ENCODE measurements at regions not wholly inside any gene's neighbourhood (a gene's known extent, or its start where the extent isn't known, plus 50 kb on each side); places are given as distances from the start of the nearest gene placed in this dataset.
"Not testable (repeated sequence)": the region's sequence is repeated elsewhere in the genome, so short reads cannot be mapped to it uniquely, and the experiment has no call there.

DNA sequence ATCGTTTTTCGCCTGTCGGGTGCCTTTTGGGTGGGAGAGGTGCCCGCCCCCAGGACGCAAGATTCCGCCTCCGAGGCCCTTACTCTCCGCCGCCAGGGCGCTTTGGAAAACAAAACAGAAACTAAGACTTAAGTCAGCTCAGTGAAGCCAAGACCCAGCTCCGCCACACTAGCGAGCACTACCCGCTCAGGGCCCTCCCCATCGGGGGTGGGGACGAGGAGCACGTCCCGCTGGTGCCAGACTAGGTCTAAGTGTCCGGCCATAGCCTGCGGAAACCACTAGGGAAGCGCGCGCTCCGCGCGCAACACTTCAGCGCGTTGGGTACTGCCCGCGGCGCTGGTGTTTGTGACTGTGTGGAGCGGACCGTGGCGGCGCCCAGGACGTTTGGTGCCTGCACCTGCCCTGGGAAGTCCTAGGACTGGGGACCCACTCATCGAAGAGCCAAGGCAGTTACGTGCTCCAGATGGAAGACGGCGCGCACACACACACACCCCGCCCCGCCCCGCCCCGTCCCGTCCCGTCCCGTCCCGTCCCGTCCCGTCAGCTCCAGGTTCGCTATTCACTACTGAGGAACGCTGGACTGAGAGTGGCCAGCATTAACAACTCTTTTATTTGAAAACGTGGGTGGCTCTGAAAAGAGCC is 57.6 kb upstream of the BOLA1 start:
- DNase-seq = not testable (repeated sequence)

DNA sequence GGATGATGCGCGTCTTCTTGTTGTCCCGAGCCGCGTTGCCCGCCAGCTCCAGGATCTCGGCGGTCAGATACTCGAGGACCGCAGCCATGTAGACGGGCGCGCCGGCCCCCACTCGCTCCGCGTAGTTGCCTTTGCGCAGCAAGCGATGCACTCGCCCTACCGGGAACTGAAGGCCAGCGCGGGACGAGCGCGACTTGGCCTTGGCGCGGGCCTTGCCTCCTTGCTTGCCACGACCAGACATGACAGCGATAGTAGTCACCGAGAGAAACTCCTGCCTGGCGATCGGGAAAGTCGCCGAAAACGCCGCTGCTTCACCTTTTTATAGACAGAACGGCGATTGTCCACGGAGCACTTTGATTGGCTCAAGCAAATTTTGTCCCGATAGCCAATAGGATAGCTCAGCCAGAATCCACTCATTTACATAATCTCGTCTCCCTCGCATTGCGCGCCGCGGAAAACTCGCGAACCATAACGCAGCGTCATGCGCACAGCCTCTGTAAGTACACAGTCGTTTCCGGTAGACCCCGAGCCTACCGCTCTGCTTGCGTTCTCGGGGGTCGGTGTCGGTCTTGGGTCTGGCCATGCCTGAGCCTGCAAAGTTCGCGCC is 56.8 kb upstream of the BOLA1 start:
- not testable (repeated sequence) for DNase-seq

DNA sequence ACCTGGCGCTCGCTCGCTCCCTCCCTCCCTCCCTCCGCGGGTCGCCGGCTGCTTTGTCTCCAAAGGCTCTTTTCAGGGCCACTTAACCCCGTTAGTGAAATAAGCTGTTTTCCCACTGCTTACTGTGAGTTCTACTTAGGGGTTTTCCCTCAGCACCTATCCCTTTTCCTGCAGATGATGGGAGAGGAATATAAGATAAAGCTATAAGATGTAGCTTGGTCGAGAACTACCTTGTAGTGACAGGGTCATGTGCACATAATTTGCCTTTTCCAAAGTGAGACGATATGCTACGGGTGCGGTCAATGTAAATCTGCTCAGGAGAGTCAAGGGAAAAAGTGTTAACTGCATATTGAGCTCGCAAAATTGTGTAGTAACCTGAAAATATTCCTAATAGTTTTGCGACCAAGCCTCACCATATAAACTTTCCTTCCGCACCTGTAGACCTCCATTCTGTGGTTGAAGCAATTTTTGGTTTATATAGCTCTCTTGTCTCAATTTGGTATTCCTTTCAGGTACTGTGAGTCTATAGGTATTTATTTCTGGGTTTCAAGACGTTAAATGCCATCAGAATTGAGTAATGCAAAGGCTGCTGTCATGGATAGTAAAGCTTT is 55.8 kb upstream of the BOLA1 start:
- DNase-seq = peak; percentile 7

DNA sequence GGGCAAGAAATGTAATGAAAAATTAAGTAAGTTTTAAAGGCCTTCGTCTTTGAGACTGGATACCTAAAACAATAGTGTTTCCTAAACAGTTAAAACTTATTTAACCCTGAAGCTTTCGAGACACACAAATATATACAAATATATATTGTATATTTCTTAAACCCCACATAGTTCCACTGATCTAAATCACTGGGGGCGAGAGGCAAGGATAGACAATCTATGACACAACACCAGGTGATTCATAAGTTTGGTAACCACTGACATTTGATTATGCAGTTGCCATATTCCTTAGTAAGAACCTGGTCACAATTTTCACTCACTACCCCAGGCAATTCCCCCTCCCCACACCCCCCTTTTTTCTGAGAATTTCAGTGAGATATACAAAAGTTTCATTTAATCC is 55.3 kb upstream of the BOLA1 start:
- DNase-seq = peak; percentile 78

DNA sequence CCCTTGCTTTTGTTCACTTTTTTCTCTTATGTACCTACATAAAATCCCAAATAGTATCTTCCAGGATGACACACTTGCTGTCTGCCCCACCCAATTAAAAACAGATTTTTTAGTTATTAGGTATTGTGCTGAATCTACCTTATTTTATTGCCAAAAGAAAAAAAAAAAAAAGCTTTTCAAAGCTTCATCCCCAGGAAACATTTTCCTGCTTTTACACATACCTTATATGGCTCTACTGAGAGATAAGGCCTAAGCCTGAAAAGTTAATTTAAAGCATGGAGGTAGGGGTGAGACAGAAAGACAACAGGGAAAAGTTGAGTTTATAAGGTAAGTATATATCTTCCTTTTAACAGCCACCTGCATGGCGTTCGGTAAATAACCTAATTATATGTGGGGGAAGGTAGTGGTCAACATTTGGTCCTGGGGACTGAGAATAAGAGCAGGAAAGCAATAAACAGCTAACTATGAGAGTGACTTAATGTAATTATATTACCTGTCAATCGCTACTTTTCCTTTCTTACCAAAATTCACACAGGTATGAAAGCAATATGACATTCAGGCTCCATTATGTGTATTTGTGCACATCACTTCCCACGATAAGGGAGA is 54.6 kb upstream of the BOLA1 start:
- peak; percentile 0 for DNase-seq

DNA sequence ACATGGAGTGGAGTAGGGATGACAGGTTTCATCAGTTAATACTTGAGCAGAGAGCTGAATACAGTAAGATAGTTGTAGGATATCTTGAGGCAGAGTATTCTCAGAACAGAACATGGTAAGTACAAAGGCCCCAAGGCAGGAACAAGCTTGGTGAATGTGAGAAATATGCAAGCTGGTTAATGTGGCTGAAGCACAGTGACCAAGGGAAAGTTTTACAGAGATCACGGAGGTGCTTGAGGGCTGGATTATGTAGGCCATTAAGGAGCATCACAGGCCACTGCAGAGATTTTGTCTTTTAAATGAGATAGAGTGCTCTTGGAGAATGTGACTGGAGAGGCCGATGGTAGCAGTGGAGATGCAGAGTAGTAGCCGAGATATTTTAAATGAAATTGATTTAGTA is 54.0 kb upstream of the BOLA1 start:
- DNase-seq = peak; percentile 16

DNA sequence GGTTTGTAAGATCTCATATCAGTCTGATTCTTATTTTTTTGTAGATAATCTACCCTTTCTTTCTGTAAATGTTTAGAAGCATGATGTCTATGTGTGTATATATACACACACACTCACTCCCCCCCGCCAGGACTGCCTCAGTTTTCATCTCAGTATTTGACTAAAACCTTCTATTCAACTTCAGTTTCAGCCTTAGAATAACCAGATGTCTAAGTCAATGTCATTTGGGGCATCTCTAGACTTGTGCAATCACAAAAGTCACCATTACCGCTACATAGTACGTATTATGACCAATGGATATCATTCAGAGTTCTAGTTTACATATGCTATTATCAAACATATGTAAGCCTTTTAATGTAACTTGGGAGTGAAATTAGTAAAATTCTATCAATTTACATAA is 53.3 kb upstream of the BOLA1 start:
- no peak for DNase-seq

DNA sequence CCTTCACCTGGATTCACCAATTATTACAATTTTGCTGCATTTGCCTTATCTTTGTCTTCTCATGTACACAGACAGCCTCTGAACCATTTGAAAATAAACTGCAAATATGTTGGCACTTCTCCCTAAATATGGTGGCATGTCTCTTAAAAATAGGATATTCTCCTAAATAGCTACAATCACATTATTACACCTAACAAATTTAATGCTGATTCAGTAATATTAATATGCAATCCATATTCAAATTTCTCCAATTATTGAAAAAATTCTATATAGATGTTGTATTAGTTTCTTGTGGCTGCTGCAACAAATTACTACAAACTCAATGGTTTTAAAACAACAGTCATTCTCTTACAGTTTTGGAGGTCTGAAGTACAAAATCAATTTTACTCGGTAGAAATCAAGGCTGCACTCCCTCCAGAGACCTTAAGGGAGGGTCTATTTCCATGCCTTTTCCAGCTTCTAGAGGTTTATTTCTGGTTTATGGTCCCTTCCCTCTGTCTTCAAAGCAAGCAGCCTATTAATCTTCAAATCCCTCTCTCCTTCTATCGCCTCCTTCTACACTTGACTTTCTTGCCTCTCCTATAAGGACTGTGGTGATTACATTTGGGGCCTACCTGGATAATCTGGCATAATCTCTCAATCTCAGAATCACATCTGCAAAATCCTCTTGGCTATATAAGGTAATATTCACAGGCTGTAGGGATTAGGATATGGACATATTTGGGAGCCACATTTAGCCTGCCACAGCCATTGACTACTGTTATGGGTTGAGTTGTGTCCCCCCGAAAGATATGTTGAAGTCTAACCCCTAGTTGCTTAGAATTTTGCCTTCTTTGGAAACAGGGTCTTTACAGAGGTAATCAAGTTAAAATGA is 52.5 kb upstream of the BOLA1 start:
- no peak for DNase-seq

DNA sequence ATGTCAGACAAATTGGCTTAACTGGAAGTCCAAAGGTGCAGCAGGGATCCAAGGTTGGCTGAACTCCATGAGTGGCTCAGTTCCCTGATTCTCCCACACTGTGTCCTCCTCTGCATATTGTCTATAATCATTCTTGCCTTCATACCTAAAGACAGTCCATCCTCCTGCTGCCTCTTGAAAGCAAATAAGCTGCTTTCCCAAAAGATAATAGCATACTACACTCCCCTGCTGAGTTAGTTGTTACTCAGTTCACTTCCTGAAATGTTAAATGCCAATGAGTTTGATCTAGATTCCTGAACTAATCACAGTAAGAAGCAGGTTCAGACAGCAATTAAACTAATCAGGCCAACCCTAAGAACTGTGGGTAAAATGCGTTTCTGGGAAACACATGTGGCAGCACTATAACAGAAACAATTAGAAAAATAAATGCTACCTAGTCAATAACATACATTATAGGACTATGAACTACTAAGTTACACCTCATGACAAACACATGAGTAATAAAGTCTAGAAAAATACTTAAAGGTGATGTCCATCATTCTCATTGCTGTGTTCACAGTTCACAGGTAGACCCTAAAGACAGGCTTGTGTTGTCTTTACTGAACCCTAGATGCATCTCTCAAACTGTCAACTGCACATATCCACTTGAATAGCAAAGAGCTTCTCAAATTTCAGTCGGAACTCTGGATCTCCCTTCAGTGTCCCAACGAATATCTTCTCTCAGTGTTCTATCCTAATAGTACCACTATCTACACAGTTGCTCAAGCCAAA is 50.8 kb upstream of the BOLA1 start:
- DNase-seq = peak; percentile 32

DNA sequence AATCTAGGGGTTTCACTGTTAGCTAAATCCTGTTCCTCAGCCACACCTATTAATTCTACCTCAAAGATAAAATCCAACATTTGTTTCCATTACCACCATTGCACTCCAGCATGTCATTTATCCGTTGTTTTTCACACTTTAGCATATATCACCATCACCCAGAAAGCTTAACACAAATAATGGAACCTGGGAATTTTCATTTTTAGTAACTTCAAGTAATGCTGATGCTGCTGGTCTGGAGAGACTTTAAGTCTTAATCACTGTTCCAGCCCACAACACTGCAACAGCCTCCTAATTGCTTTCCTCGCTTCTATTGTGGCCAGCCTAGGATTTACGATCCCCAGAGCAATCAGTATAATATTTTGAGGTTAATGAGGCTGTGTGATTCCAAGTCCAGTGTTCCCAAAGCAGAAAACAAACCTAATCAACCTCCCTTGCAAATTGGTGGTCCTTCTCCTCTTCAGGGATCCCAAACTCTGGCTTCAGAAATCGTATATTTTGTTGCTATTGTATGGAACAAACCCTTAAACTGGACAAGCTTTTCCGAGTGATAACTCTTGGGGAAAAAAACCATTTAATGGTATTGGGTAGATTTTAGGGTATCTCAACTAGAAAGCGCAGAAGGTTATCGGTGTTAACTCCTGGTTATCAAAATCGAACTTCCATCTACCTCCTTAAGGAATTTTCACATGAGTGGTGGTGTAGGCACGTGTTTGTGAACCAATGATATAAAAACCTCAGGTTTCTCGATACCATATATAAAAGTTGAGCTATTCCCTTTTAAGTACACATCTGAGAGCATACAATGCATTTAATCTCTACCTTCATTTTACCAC is 50.0 kb upstream of the BOLA1 start:
- no peak for DNase-seq

Measured in CD4-positive, alpha-beta T cell treated with Interleukin-4 for 4 hours (primary cell).